Naive thymus-derived CD4-positive, alpha-beta T cell (primary cell): ENCODE measurements at regions not wholly inside any gene's neighbourhood (a gene's known extent, or its start where the extent isn't known, plus 50 kb on each side); places are given as distances from the start of the nearest gene placed in this dataset.

Source experiments
- ATAC-seq: fragments of 150-1000 bp; cut with Tn5 transposase; 2 replicates; pipeline ENCODE4 v1.10.0; 2021; ENCODE audit warnings: mild to moderate bottlenecking, moderate library complexity
- CTCF ChIA-PET: fragments of 350-600 bp; sonication (Branson Sonifier 250); formaldehyde crosslinking; loops from one replicate; lab custom pipeline; 2021; ENCODE audit warnings: antibody characterized with exemption; lab: Charles Lee
- POLR2A ChIA-PET: fragments of 350-600 bp; sonication (Branson Sonifier 250); formaldehyde crosslinking; loops from one replicate; lab custom pipeline; 2021; ENCODE audit warnings: antibody characterized with exemption, inconsistent platforms; lab: Charles Lee
- DNase-seq, 9 donors: peaks; one replicate each; pipeline versions ENCODE4 v3.0.0 to v3.0.0-alpha.2; 2020 to 2022; ENCODE audit warnings: mixed read lengths in 1 of 9
- H3K27ac ChIP-seq: one replicate; pipeline ENCODE4 v1.7.0; 2013; ENCODE audit warnings: mild to moderate bottlenecking, low read depth, low read length, moderate library complexity
- H3K27me3 ChIP-seq, 2 donors: one replicate each; pipeline ENCODE4 v1.7.0; 2013; ENCODE audit warnings: low read length in 2 of 2, mild to moderate bottlenecking in 2 of 2, moderate library complexity in 2 of 2; ENCODE audit not compliant: control insufficient read depth in 2 of 2, insufficient read depth in 2 of 2
- H3K36me3 ChIP-seq, 3 experiments: 1 replicate in 2 of 3; 2 replicates in 1 of 3; pipeline ENCODE4 v1.7.0; 2013; ENCODE audit warnings: low read length in 3 of 3, mild to moderate bottlenecking in 3 of 3, moderate library complexity in 1 of 3; ENCODE audit not compliant: insufficient read depth in 3 of 3, control insufficient read depth in 2 of 3
- H3K4me1 ChIP-seq, 2 donors: one replicate each; pipeline ENCODE4 v1.7.0; 2013; ENCODE audit warnings: low read length in 2 of 2, mild to moderate bottlenecking in 2 of 2, moderate library complexity in 1 of 2; ENCODE audit not compliant: control insufficient read depth in 2 of 2, insufficient read depth in 2 of 2
- H3K4me3 ChIP-seq: 2 replicates; pipeline ENCODE4 v1.7.0; 2013; ENCODE audit warnings: mild to moderate bottlenecking, low read length
- H3K9me3 ChIP-seq, 3 experiments: 1 replicate in 2 of 3; 2 replicates in 1 of 3; pipeline ENCODE4 v1.7.0; 2013; ENCODE audit warnings: low read length in 3 of 3; ENCODE audit not compliant: control insufficient read depth in 2 of 3
- H3K27ac Mint-ChIP-seq, 9 donors: one replicate each; pipeline ENCODE4 v1.8.0; 2020 to 2022; ENCODE audit warnings: mixed read lengths in 9 of 9, mild to moderate bottlenecking in 8 of 9, moderate library complexity in 5 of 9, inconsistent platforms in 2 of 9
- H3K27me3 Mint-ChIP-seq, 5 donors: one replicate each; pipeline ENCODE4 v1.8.0; 2021 to 2022; ENCODE audit warnings: mixed read lengths in 5 of 5, mild to moderate bottlenecking in 1 of 5
- H3K36me3 Mint-ChIP-seq, 5 donors: one replicate each; pipeline ENCODE4 v1.8.0; 2020 to 2022; ENCODE audit warnings: mixed read lengths in 5 of 5, mild to moderate bottlenecking in 3 of 5, inconsistent platforms in 1 of 5
- H3K4me1 Mint-ChIP-seq, 7 donors: one replicate each; pipeline ENCODE4 v1.8.0; 2020 to 2022; ENCODE audit warnings: mixed read lengths in 7 of 7, mild to moderate bottlenecking in 3 of 7, inconsistent platforms in 1 of 7
- H3K4me3 Mint-ChIP-seq, 10 donors: one replicate each; pipeline ENCODE4 v1.8.0; 2020 to 2022; ENCODE audit warnings: mild to moderate bottlenecking in 10 of 10, mixed read lengths in 10 of 10, moderate library complexity in 6 of 10, inconsistent platforms in 2 of 10
- H3K9me3 Mint-ChIP-seq, 11 donors: one replicate each; pipeline ENCODE4 v1.8.0; 2020 to 2022; ENCODE audit warnings: mixed read lengths in 11 of 11, mild to moderate bottlenecking in 4 of 11, inconsistent platforms in 1 of 11, moderate library complexity in 1 of 11
- intact Hi-C, 2 donors: fragments of 100-400 bp; cut with micrococcal nuclease; formaldehyde crosslinking; loops; one replicate each; pipeline ENCODE4 v1.15.1; 2023

DNA sequence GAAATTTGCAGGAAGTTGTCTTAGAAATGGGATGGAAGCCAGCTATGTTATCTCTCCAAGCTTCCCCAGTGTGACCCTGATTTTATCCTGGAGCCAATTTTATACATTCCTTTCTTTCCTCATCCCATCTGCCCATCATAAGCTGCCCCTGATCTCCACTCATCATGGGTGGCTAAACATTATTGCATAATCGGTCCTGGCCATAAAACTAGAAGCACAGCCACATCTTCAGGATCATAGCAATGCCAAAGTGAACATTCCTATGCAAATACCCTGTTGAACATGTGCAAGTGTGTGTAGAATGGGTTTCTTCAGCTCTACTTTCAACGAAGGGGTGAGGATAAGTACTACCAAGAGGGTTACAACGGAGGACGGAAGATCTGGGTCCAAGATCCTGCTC is 50.6 kb upstream of the COG2 start:
- Histone ChIP-seq H3K27ac (no peak overlapping the region), H3K27me3 (no peaks in the 10 kb centered on the region), H3K9me3 (no peaks in the 10 kb centered on the region), H3K4me1 (no peaks in the 10 kb centered on the region), H3K36me3 (no peaks in the 10 kb centered on the region), H3K4me3 (no peak overlapping the region)
- ChIA-PET POLR2A (no interaction called here), CTCF (no interaction called here)
- peaks cover 0 to 2% (median 0%) of the 10 kb centered on the region in 11 donors for H3K9me3 Mint-ChIP-seq
- H3K4me1 Mint-ChIP-seq: no peaks in the 10 kb centered on the region
- H3K4me3 Mint-ChIP-seq: no peak overlapping the region
- peaks cover 0 to 3% (median 0%) of the 10 kb centered on the region in 5 donors for H3K36me3 Mint-ChIP-seq
- H3K27me3 Mint-ChIP-seq: peaks cover 19 to 41% (median 35%) of the 10 kb centered on the region in 5 donors
- H3K27ac Mint-ChIP-seq: no peak overlapping the region
- DNase-seq (no peak), ATAC-seq (no peak)
- intact Hi-C loops: no loop called here

GRCh38 chr1:230589951-230590350 is 52.3 kb upstream of the COG2 start:
- H3K4me1 ChIP-seq: no peaks in the 10 kb centered on the region
- DNase-seq (no peak), ATAC-seq (no peak)
- Mint-ChIP-seq H3K27ac (no peak overlapping the region), H3K4me1 (no peaks in the 10 kb centered on the region), H3K36me3 (peaks cover 0 to 3% (median 0%) of the 10 kb centered on the region in 5 donors), H3K4me3 (no peak overlapping the region), H3K9me3 (peaks cover 0 to 7% (median 0%) of the 10 kb centered on the region in 11 donors), H3K27me3 (peaks cover 20 to 41% (median 33%) of the 10 kb centered on the region in 5 donors)
- H3K36me3 ChIP-seq: no peaks in the 10 kb centered on the region
- ChIA-PET POLR2A (no interaction called here), CTCF (no interaction called here)
- H3K27me3 ChIP-seq: no peaks in the 10 kb centered on the region
- intact Hi-C loops: no loop called here
- no peak overlapping the region for H3K27ac ChIP-seq
- no peak overlapping the region for H3K4me3 ChIP-seq
- H3K9me3 ChIP-seq: no peaks in the 10 kb centered on the region

- Histone ChIP-seq H3K36me3 (no peaks in the 10 kb centered on the region), H3K9me3 (no peaks in the 10 kb centered on the region), H3K4me1 (no peaks in the 10 kb centered on the region), H3K4me3 (no peak overlapping the region), H3K27me3 (no peaks in the 10 kb centered on the region), H3K27ac (no peak overlapping the region)
- no peak overlapping the region for H3K4me3 Mint-ChIP-seq
- H3K27me3 Mint-ChIP-seq: peaks cover 17 to 39% (median 27%) of the 10 kb centered on the region in 5 donors
- H3K27ac Mint-ChIP-seq: no peak overlapping the region
- intact Hi-C loops: no loop called here
- peaks cover 0 to 8% (median 0%) of the 10 kb centered on the region in 11 donors for H3K9me3 Mint-ChIP-seq
- ChIA-PET POLR2A (no interaction called here), CTCF (interaction anchor here (1.5 kb wide), 1 partner anchor 13 kb away, joined by 3 read pairs; no protein-coding TSS in a partner anchor)
- DNase-seq (no peak), ATAC-seq (no peak)
- H3K36me3 Mint-ChIP-seq: no peaks in the 10 kb centered on the region
- no peaks in the 10 kb centered on the region for H3K4me1 Mint-ChIP-seq
Observed at GRCh38 chr1:230588323-230588746, 53.9 kb upstream of the COG2 start.

GRCh38 chr1:230587061-230587460 is 55.2 kb upstream of the COG2 start:
- Histone ChIP-seq H3K4me1 (no peaks in the 10 kb centered on the region), H3K27me3 (no peaks in the 10 kb centered on the region), H3K36me3 (no peaks in the 10 kb centered on the region), H3K4me3 (no peak overlapping the region), H3K9me3 (no peaks in the 10 kb centered on the region), H3K27ac (no peak overlapping the region)
- H3K4me3 Mint-ChIP-seq: no peak overlapping the region
- ChIA-PET CTCF (no interaction called here), POLR2A (no interaction called here)
- H3K27ac Mint-ChIP-seq: no peak overlapping the region
- DNase-seq (no peak), ATAC-seq (no peak)
- intact Hi-C loops: no loop called here
- peaks cover 13 to 40% (median 29%) of the 10 kb centered on the region in 5 donors for H3K27me3 Mint-ChIP-seq
- H3K9me3 Mint-ChIP-seq: peaks cover 0 to 11% (median 1%) of the 10 kb centered on the region in 11 donors
- H3K4me1 Mint-ChIP-seq: no peaks in the 10 kb centered on the region
- H3K36me3 Mint-ChIP-seq: peaks cover 0 to 2% (median 0%) of the 10 kb centered on the region in 5 donors

- Histone ChIP-seq H3K9me3 (no peaks in the 10 kb centered on the region), H3K27me3 (no peaks in the 10 kb centered on the region), H3K4me1 (no peaks in the 10 kb centered on the region), H3K4me3 (no peak overlapping the region), H3K27ac (no peak overlapping the region), H3K36me3 (no peaks in the 10 kb centered on the region)
- Mint-ChIP-seq H3K36me3 (peaks cover 0 to 5% (median 0%) of the 10 kb centered on the region in 5 donors), H3K4me3 (no peak overlapping the region), H3K4me1 (no peaks in the 10 kb centered on the region), H3K27ac (no peak overlapping the region), H3K27me3 (peaks cover 8 to 42% (median 38%) of the 10 kb centered on the region in 5 donors), H3K9me3 (peaks cover 0 to 18% (median 5%) of the 10 kb centered on the region in 11 donors)
- no peak for ATAC-seq
- ChIA-PET POLR2A (no interaction called here), CTCF (no interaction called here)
- no peak for DNase-seq
- intact Hi-C loops: no loop called here
Observed at GRCh38 chr1:230584660-230585059, 57.6 kb upstream of the COG2 start.

GRCh38 chr1:230581446-230582079 is 60.7 kb upstream of the COG2 start:
- H3K4me3 ChIP-seq: no peak overlapping the region
- H3K9me3 Mint-ChIP-seq: peaks cover 0 to 18% (median 6%) of the 10 kb centered on the region in 11 donors
- intact Hi-C loops: no loop called here
- H3K9me3 ChIP-seq: no peaks in the 10 kb centered on the region
- no peak overlapping the region for H3K4me3 Mint-ChIP-seq
- no peak overlapping the region for H3K27ac ChIP-seq
- H3K36me3 Mint-ChIP-seq: peaks cover 0 to 5% (median 0%) of the 10 kb centered on the region in 5 donors
- DNase-seq: no peak
- POLR2A ChIA-PET: no interaction called here
- H3K27me3 Mint-ChIP-seq: peaks cover 10 to 46% (median 36%) of the 10 kb centered on the region in 5 donors
- CTCF ChIA-PET: no interaction called here
- no peaks in the 10 kb centered on the region for H3K4me1 Mint-ChIP-seq
- no peak overlapping the region for H3K27ac Mint-ChIP-seq
- no peaks in the 10 kb centered on the region for H3K27me3 ChIP-seq
- no peaks in the 10 kb centered on the region for H3K4me1 ChIP-seq
- ATAC-seq: no peak
- no peaks in the 10 kb centered on the region for H3K36me3 ChIP-seq

DNA sequence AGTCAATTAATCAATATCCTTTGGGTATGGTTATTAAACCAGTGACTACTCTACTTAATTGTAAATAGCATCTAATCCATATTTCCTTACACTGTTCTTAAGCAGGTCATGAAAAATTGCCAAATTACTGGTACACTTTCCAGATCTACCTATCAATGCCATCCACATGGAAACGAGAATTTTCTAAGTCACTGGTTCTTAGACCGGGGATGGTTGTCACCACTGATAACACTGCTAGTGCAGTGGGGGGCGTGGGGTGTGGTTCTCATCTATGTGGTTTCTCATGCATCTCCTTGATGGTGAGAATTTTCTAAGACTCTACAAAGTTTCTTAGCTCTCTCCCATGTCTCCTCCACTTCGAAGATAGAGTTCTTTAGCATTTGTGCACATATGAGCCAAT is 63.7 kb upstream of the COG2 start:
- H3K9me3 Mint-ChIP-seq: peaks cover 0 to 14% (median 5%) of the 10 kb centered on the region in 11 donors
- no peak overlapping the region for H3K27ac Mint-ChIP-seq
- ChIA-PET CTCF (interaction anchor here (0.7 kb wide), 1 partner anchor 32 kb away, joined by 5 read pairs; no protein-coding TSS in a partner anchor), POLR2A (no interaction called here)
- Histone ChIP-seq H3K9me3 (no peaks in the 10 kb centered on the region), H3K4me1 (no peaks in the 10 kb centered on the region), H3K27ac (no peak overlapping the region), H3K4me3 (no peak overlapping the region), H3K36me3 (no peaks in the 10 kb centered on the region), H3K27me3 (no peaks in the 10 kb centered on the region)
- no peak for DNase-seq
- intact Hi-C loops: no loop called here
- no peaks in the 10 kb centered on the region for H3K4me1 Mint-ChIP-seq
- peaks cover 8 to 53% (median 41%) of the 10 kb centered on the region in 5 donors for H3K27me3 Mint-ChIP-seq
- ATAC-seq: no peak
- H3K36me3 Mint-ChIP-seq: peaks cover 0 to 5% (median 0%) of the 10 kb centered on the region in 5 donors
- H3K4me3 Mint-ChIP-seq: no peak overlapping the region
